HK-2 (cell line): ENCODE measurements at regions not wholly inside any gene's neighbourhood (a gene's known extent, or its start where the extent isn't known, plus 50 kb on each side); places are given as distances from the start of the nearest gene placed in this dataset.

ENCODE experiments used
- DNase-seq: peaks from one replicate; pipeline ENCODE4 v3.0.0-alpha.2; 2018; ENCODE audit not compliant: unreplicated experiment

DNA sequence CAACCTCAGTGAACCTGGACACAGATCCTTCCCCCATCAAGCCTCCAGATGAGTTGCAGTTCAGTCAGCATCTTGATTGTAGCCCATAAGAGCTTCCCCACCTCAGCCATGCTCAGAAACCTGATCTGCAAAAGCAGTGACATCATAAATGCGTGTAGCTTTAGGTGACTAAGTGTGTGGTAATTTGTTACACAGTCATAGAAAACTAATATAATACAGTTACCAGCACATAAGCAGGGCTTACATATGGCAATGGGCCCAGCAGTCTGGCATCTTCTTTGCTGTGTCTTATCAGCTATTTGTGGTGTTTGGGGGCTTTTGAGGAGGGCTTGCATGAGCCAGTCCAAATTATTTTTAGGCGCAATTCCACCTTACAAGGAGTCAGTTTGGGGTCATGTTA lies 807.0 kb downstream of the SLC4A3 start:
- DNase-seq, result no peak

DNA sequence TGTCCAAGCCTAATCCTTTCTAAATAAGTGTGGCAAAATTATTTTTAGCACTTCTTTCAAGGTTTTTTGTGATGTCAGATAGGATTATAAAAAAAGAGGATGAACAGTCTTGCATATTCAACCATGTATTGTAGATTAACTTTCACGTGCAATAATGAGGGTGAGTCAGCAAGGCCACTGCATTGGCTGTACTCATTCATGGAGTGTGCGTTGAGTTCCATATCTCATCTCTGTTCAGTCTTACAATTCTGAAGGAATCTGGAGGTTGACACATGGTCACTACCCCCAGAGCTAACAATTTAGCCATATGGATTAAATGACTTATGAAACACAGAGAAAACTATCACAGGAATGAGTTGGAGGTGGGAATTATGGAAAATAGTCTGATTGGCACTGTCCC lies 810.5 kb downstream of the SLC4A3 start:
- no peak for DNase-seq

DNA sequence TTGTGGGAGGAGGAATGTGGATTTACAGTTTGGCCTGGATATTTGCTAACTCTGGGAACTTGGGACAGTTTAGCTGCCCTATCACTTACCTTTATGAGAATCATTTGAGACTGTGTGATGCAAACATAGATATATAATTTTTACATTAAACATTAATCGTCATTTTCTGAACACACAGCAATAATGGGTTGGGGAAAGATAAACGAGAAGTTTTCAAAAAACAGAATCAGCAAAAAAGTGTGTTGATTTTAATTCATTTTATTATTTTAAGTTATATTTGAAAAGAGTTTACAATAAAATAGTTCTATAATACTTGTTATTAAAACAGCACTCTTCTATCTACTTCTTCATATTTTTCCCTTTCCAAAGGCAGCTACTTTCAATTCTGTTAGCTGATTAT lies 813.3 kb downstream of the SLC4A3 start:
- DNase-seq, result no peak

DNA sequence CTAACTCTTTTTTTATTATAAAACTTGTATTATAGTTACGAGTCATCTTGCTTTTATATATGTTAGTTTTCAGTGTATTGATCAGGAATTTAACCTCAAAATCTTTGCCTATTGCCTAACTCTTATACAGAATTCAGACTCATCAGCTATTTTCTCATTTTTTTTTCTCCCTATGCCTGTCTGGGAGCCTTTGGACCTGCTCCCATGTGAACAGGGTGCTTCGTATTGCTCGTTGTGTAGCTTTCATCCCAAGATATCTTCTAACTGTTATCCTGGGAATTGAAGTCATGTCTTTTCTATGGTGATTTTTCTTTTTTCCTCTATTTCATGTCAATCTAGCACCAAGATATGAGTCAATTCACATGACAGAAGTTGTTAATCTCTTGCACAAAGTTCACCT lies 814.0 kb downstream of the SLC4A3 start:
- no peak for DNase-seq

DNA sequence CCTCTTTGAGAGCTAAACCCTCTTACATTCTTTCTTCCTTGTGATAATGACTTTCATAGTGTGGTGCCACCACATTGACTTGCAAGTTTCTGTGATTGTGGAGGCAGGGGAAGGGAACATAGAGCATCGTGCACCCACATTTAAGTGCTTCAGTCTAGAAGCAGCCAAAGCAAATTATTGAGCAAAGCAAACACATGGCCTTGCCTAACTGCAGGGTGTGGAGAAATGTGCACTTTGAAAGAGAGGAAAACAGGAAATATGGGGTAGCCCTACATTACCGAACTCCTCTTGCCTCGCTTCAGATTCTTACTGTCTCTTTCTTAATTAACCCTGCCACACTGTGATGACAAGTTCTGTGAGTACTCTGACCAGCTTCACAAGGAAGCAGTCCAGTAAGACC lies 814.6 kb downstream of the SLC4A3 start:
- DNase-seq, result no peak

DNA sequence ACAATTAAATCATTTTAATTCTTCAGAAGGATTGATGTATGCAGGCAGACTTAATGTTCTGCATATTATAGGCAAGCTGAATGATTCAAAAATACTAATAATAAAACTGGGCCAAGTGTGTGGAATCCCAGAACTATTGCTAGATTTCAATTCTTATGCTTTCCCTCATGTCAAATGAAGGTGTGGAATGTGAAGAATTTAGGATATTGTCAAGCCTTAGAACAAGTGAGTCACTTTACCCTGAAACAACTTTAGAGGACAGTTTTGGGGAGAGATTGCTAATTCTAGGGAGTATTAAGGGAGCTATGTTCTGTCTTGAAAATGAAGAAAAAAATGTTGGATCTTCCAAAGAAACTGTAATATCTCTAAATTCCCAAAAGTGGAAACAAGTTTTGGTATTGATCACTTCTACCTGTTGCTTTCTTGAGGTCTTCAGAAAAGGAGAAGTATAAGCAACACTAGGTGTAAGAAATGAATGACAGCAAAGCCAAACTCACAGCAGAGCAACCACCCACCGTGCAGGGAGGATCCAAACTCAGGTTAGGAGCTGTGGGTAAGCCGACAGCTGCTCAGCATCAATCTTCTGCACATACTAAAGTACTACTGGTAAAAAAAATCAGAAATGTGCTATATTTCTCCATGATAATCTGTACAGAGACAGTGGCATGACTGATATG lies 818.1 kb downstream of the SLC4A3 start:
- DNase-seq, result no peak

DNA sequence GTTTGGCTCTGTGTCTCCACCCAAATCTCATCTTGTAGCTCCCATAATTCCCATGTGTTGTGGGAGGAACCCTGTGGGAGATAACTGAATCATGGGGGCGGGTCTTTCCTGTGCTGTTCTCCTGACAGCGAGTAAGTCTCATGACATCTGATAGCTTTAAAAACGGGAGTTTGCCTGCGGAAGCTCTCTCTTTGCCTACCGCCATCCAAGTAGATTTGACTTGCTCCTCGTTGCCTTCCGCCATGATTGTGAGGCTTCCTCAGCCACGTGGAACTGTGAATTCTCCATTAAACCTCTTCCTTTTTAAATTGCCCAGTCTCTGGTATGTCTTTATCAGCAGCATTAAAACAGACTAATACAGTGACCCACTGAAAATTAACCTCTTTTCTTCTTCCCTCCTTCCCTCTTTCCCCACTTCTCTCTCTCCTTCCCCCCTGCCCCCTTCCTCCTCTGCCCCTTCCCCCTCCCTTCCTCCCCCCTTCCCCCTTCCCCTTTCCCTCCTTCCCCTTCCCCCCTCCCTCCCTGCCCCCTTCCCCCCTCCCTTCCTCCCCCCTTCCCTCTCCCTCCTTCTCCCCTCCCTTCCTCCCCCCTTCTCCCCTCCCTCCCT lies 818.8 kb downstream of the SLC4A3 start:
- no peak for DNase-seq

DNA sequence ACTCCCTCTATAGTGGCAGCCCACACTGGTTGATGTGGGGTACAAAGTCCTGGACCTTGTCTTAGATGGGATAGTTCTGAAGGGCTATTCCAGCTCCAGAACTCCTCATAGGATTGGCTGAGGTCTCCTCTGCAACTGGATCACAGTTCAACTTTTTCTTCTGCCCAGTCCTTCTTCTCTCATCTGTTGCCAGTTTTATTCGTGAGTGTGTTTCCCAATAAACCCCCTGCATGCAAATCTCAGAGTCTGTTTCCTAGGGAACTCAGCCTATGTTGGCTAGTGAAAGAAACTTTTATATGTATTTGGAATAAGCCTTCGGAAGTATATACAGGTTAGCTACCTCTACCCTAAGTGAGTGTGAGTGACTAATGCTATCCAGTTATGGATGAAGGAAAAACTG lies 823.4 kb downstream of the SLC4A3 start:
- DNase-seq, result no peak

DNA sequence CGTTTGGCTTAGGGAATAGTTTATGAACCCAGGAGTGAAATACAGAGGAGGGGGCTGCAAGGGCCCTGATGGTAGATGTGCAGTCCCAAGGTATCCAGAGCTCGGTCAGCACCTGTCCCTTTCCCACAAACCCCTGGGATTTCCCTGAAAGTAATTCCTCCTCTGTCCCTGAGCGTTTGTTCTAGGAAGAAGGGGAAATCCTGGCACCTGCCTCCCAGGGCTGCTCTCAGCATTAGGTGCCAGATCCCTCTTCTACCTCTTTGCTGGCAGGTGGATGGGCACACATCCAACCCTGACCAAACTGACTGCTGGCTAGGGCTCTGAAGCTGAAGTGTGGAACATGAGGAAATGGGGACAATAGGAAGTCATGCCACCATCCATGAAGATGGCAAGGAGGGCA lies 824.0 kb downstream of the SLC4A3 start:
- no peak for DNase-seq

DNA sequence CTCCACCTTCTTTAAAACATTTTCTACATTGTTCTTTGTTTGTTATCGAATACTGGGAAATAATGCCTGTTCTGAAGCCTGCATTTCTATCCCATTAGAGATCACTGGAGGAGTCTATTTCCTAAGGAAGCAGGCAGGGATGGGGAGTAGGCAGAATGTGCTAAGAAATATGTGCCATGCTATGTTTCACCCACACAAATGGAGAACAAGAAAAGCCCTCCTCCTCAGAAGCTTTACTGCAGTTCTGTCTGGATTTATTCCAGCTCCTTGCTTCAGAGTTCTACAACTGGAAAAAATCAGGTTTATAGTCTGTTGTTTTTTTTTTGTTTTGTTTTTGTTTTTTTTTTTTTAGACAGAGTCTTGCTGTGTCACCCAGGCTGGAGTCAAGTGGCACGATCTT lies 825.1 kb downstream of the SLC4A3 start:
- no peak for DNase-seq

DNA sequence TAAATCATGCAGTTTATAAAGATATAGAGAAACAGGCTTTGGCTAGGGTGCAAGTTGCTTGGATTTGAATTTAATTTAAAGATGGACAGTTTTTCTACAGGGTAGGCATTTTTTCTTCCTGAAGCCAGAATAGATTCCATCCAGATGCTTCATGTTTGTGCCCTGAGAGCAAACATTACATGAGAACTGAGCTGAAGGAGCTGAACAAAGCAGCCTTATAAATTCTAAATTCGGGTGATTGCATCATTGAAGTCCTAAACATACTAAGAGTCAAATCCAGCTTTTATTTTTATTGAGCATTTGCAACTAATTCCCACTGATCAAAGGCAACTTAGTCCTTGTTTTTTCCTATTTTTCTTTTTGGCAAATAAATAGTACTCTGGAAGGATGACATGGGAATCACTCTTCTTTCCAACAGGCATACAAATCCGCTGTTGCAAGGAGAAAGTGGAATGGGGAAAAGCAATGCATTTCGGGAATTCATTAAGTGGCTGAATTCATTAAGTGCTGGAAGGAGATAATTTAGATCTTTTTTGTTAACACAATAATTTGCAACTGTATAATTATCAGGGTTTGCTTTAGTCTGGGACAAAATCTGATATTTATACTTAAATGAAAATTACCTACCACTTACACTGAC lies 828.0 kb downstream of the SLC4A3 start:
- DNase-seq, result no peak

DNA sequence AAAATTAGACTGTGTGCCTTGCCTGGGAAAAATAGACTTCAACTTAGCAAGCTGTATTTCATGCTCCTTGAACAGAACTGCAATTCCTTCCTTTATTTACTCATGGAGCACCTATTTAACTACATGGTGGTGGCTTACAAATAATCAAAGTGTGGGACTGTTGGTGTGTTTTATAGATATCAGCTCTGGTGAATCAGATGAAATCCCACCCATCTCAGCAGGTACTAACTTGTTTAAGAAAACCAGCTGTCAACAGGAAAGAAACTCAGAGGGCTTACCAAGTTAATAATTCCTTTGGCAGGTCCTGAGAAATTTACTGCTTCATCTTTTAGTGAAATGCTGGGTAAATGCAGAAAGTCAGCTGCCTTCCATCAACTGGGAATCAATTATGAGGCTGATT lies 830.6 kb downstream of the SLC4A3 start:
- no peak for DNase-seq

DNA sequence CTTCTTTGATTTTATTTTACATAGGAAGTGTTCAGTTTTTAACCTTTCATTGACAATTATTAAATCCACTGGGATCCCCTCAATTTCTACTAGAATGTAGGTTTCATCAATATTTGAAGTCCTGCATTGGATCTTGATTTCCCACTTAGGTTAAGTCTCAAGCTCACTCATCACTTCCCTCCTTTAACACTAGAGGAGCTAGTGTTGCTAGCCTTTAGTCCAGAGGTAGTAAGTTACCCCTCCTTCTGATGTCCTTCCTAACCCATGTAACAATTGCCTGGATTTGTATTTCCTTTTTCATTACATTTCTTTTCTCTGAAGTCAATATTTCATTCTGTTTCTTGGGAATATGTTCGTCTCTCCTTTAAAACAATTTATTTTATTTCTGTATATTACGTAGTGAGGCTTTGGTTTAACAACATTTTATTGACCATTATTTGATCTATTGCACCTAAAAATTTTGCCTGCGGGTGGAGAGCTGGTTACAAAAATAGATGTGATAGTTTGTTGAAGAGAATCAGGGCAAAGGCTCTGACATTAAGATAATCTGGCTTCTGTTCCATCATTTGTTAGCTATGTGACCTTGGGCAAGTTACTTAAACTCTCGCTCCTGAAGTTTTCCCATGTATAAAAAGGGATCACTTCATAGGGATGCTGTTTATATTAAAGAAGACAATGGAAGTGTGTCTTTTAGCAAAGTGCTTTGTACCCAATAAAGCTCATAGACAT lies 833.0 kb downstream of the SLC4A3 start:
- no peak for DNase-seq

DNA sequence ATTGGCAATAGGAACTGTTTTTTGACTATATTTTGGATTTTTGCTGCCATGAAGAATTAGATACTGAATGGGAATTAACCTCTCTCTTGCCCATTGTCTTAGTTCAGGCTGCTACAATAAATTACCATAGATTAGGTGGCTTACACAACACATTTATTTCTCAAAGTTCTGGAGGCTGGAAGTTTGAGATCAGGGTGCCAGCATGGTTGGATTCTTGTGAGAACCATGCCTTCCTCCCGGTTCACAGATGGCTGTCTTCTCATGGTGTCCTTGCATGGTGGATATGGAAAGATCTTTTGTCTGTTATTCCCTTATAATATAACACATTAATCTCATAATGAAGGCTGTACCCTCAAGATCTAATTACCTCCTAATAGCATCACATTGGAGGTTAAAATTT lies 836.4 kb downstream of the SLC4A3 start:
- no peak for DNase-seq

DNA sequence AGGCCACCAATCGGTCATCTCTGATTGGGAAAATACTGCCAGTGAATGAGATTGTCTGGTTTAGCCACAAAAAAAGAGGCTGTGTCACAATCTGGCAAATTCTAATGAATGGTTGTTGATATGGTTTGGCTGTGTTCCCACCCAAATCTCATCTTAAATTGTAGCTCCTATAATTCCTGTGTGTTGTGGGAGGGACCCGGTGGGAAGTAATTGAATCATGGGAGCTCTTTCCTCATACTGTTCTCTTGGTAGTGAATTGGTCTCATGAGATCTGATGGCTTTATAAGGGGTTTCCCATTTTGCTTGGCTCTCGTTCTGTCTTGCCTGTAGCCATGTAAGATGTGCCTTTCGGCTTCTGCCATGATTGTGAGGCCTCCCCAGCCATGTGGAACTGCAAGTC lies 838.3 kb downstream of the SLC4A3 start:
- DNase-seq, result no peak

DNA sequence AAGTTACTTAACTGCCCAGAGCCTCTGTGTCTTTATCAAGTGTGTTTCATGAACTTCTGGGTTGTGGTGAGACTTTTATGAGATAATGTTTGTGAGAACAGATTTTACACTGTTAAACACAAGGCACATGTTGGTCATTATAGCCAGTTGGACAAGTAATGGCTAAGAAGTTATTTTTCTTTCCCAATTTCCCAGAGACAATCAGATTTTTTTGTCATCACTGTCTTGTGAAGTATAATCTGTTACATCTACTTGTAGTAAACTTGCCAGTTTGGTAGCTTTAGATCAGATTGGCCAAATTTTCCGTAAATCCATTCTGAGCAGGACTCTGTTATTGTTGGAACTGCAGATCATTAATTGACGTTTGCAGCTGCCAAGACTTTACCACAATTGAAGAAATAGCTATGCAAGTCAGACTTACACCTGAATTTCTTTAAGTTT lies 838.8 kb downstream of the SLC4A3 start:
- DNase-seq, result no peak

DNA sequence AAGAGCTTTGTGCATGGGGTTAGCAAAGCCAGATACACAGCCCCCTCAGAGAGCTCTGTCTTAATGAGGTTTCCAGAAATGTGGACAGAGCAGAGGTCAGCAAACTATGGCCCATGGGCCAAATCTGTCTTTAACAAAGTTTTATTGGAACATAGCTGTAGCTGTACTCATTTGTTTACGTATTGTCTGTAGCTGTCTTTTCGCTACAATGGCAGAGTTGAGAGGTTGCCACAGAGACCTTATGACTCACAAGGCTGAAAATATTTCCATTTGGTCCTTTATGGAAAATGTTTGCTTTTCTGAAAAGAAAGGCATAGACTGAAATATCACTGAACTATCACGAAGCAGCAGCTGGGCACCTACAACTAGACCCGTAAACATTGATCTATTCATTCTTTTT lies 841.8 kb downstream of the SLC4A3 start:
- no peak for DNase-seq

DNA sequence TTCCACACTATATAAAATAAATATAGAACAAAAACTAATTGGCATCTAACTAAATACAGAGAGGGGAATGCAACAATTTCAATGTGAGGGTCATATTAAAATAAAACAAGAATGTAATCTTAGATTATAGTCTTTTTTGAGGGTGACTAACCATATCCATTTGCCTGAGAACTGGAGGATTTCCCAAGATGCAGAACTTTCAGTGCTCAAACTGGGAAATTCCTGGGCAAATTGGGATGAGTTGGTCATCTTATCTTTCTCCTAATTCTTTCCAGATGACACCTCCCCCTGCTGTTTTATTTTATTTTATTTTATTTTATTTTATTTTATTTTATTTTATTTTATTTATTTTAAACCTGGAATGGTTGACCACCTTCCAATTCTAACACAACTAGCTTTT lies 846.2 kb downstream of the SLC4A3 start:
- no peak for DNase-seq

DNA sequence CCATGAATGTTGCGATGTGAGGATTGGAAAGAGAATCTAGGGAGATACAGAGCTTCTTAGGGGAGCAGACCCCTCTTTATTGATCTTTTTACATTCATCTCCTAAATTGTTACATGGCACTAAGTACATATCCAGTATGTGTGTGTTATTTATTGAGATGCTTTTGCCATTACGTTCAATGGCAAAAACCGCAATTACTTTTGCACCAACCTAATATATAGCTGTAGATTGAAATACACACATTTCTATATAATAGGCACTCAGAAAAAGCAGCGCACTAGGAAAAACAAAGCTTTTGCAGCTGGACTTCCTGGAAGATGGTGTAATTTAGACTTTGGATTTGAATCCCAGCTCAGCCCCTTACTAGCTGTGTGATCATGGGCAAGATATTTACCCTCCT lies 849.4 kb downstream of the SLC4A3 start:
- no peak for DNase-seq

DNA sequence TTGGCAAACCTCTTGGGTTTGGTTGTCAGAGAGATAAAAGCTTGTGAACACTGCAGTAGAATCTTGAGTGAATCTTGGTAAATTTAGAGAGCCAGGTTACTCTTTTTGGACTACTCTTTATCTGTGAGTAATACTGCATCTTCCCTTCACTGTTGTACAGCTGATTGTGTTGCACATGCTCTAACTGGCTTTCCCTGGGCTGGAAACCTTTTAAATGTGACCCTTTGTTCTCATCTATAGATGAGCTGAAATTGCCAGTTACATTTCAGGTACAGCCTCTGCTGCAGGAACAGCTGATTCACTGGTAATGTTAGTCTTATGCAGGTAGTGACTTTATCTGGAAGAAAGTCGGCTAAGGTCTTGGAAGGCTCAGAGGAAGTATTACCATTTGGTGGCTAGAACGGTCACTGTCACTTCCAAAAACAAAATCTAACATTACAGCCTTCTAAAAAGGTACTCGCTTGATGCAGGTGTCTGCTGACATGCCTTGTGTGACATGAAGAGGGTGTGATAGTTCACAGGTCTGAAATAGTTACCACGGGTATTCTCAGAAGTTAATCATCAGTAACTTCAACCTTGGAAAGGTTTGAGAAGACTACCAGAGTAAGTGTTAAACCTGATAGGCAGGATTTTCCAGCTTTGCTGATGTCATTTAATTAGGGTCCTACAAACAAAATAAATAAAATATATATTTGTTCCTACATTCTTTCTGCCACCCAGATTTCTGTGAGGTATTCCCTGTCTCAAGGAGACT lies 851.1 kb downstream of the SLC4A3 start:
- no peak for DNase-seq

DNA sequence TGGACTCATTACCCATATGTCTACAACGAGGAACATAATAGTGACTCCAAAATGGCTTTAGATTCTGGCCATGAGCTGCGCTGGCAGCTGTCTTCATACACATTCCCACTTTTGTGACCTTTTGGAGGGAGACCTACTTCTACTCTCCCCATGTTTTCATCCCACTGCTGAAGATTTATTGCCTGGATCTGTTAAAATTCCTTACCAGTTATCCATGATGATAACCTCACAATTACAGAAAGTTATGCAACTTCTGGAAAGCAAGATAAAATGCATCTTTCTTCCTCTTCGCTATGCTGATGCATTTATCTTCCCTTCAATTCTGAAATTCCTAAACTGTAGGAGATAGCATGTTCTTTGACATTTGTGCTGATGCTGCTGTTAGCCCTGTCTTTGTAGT lies 855.3 kb downstream of the SLC4A3 start:
- no peak for DNase-seq

DNA sequence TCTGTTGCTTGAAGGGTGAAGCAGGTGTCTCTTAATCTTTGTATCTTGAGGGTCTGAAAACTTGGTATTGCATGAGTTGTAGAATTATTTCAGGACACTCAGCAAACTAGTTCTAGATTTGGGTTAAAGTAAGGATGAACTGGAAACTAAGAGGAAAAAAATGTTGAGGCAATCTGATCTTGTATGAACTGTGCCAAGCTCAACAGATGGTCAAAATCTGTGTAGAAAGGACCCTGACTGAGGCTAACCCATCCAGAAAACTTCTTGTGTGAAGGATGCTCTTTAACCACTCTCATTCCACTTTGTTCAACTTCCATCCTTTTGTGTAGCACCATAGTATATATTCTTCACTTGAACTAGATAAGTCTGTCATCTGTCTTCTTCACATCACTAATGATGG lies 861.7 kb downstream of the SLC4A3 start:
- no peak for DNase-seq
